ENCODE measurements at regions not wholly inside any gene's neighbourhood (a gene's known extent, or its start where the extent isn't known, plus 50 kb on each side); places are given as distances from the start of the nearest gene placed in this dataset.
A peak's percentile ranks its signal among the peaks of the same experiment; 100 is the strongest.

GRCh38 chr4:124000233-124000632 lies 603.6 kb downstream of the SPRY1 start:
- Mint-ChIP-seq H3K27me3 (ENCODE audit: low read depth) (no peaks in the 10 kb centered on the region), H3K9me3 (peaks cover 9% of the 10 kb centered on the region), H3K27ac (no peak overlapping the region), H3K4me1 (no peaks in the 10 kb centered on the region), H3K4me3 (no peak overlapping the region), H3K36me3 (ENCODE audit: low read depth) (no peaks in the 10 kb centered on the region)
- TF ChIP-seq, protein P1, sequence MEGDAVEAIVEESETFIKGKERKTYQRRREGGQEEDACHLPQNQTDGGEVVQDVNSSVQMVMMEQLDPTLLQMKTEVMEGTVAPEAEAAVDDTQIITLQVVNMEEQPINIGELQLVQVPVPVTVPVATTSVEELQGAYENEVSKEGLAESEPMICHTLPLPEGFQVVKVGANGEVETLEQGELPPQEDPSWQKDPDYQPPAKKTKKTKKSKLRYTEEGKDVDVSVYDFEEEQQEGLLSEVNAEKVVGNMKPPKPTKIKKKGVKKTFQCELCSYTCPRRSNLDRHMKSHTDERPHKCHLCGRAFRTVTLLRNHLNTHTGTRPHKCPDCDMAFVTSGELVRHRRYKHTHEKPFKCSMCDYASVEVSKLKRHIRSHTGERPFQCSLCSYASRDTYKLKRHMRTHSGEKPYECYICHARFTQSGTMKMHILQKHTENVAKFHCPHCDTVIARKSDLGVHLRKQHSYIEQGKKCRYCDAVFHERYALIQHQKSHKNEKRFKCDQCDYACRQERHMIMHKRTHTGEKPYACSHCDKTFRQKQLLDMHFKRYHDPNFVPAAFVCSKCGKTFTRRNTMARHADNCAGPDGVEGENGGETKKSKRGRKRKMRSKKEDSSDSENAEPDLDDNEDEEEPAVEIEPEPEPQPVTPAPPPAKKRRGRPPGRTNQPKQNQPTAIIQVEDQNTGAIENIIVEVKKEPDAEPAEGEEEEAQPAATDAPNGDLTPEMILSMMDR (IDR thresholded peaks at IDR 0.05; ENCODE audit: unreplicated experiment in 3 of 3) = no peak

DNA sequence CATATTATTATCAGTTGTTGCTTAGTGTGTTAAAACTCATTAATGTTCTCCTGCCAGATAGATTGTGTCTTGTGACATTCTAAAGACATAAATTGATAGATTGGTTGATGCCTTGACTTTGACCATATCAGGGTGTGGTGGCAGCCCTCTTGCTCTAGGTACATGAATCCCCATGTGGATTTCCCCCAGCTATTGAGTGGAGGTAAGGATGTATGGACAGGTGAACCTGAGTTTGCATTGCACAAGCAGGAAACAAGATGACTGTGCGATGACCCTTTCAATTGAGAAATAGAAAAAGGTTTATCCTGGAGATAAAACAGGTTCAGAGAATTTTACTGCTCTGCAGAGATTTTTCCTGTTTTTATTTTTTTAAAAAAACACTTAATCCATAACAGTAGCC lies 619.2 kb downstream of the SPRY1 start:
- Mint-ChIP-seq H3K4me3 (no peak overlapping the region), H3K9me3 (peaks cover 16% of the 10 kb centered on the region), H3K36me3 (ENCODE audit: low read depth) (no peaks in the 10 kb centered on the region), H3K4me1 (peaks cover 21% of the 10 kb centered on the region), H3K27ac (no peak overlapping the region), H3K27me3 (ENCODE audit: low read depth) (no peaks in the 10 kb centered on the region)
- TF ChIP-seq, protein P1 (IDR thresholded peaks at IDR 0.05; ENCODE audit: unreplicated experiment in 3 of 3) = no peak

GRCh38 chr4:124017185-124017785 lies 620.7 kb downstream of the SPRY1 start:
- peak overlapping the region in 2 of 3 experiments; percentile 29 for H3K27ac Mint-ChIP-seq
- peaks cover 21% of the 10 kb centered on the region for H3K4me1 Mint-ChIP-seq
- TF ChIP-seq, protein P1 (IDR thresholded peaks at IDR 0.05; ENCODE audit: unreplicated experiment in 3 of 3) = no peak
- peaks cover 11% of the 10 kb centered on the region for H3K9me3 Mint-ChIP-seq
- H3K36me3 Mint-ChIP-seq (ENCODE audit: low read depth) = peaks cover 4% of the 10 kb centered on the region
- H3K27me3 Mint-ChIP-seq (ENCODE audit: low read depth) = no peaks in the 10 kb centered on the region
- no peak overlapping the region for H3K4me3 Mint-ChIP-seq

- Mint-ChIP-seq H3K27ac (peak overlapping the region; percentile 58 to 77 (median 71)), H3K27me3 (ENCODE audit: low read depth) (no peaks in the 10 kb centered on the region), H3K4me1 (peaks cover 21% of the 10 kb centered on the region), H3K4me3 (no peak overlapping the region), H3K9me3 (peaks cover 5% of the 10 kb centered on the region), H3K36me3 (ENCODE audit: low read depth) (peaks cover 4% of the 10 kb centered on the region)
- TF ChIP-seq, protein P1 (IDR thresholded peaks at IDR 0.05; ENCODE audit: unreplicated experiment in 3 of 3) = no peak
These were observed 622.1 kb downstream of the SPRY1 start for GRCh38 chr4:124018383-124019317.

DNA sequence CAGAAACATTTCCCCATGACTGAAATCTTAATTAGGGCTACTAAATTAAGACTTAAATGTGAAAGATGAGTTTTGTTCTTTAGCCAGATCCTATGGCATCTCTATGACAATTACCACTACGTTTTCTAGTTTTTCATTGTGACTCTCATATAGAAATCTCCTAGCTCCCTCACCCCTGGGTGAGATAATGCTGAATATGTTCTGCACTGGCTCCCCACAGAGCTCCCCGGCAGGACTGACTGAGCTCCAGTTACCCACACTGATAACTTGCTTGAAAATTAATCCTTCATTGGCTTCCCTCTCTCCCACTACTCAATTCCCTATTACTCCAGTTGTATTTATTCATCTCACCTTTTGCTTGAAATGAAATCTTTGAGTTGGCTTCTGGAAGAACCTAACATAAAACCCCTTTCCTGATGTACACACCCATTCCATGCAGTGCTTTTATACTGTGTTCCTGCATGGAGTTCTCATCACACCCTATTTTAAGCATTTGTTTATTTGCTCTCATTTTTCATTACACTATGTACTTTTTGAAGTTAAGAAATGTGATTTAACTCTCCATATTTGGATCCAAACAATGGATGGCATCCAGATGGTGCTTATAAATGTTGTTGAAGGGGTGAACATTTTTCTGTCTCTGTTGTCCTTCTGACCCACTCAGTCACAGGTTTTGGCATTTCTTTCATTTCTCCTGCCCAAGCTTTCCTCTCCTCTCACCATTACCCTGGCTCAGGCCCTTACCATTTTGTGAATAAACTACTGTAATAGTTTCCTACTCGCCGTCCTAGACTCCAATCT lies 623.4 kb downstream of the SPRY1 start:
- TF ChIP-seq, protein P1 (IDR thresholded peaks at IDR 0.05; ENCODE audit: unreplicated experiment in 3 of 3) = no peak
- peaks cover 7% of the 10 kb centered on the region for H3K9me3 Mint-ChIP-seq
- peak overlapping the region; percentile 2 to 77 (median 71) for H3K27ac Mint-ChIP-seq
- peaks cover 4% of the 10 kb centered on the region for H3K36me3 Mint-ChIP-seq (ENCODE audit: low read depth)
- H3K4me3 Mint-ChIP-seq = no peak overlapping the region
- no peaks in the 10 kb centered on the region for H3K27me3 Mint-ChIP-seq (ENCODE audit: low read depth)
- H3K4me1 Mint-ChIP-seq = peaks cover 21% of the 10 kb centered on the region
